ENCODE measurements at regions not wholly inside any gene's neighbourhood (a gene's known extent, or its start where the extent isn't known, plus 50 kb on each side); places are given as distances from the start of the nearest gene placed in this dataset.

GRCh38 chr1:194870860-194871259 lies 1684.4 kb upstream of the B3GALT2 start:
- Histone ChIP-seq H2AFZ (ENCODE audit: low read depth, low read length) (no peak overlapping the region), H3K4me1 (ENCODE audit: control insufficient read depth, extremely low read depth, insufficient read depth, low read length) (no peaks in the 10 kb centered on the region), H3K4me3 (replicated peaks in 1 of 3; ENCODE audit: insufficient read depth in 1 of 3, low read depth in 1 of 3, low read length in 3 of 3) (no peak overlapping the region), H3K4me2 (ENCODE audit: insufficient read depth, low read length) (no peak overlapping the region), H3K9ac (replicated peaks; ENCODE audit: extremely low read depth, insufficient read depth, low read length) (no peak overlapping the region), H3K9me3 (replicated peaks; ENCODE audit: control insufficient read depth, insufficient read depth, low read length) (no peaks in the 10 kb centered on the region), H3K27me3 (ENCODE audit: control insufficient read depth in 2 of 2, insufficient read depth in 2 of 2, low read length in 2 of 2) (no peaks in the 10 kb centered on the region), H3K9me1 (replicated peaks; ENCODE audit: control insufficient read depth, extremely low read depth, insufficient read depth, low read length) (no peaks in the 10 kb centered on the region), H3K36me3 (ENCODE audit: control insufficient read depth in 2 of 2, extremely low read depth in 1 of 2, insufficient read depth in 2 of 2, low read length in 2 of 2) (no peaks in the 10 kb centered on the region), H3K79me2 (ENCODE audit: control insufficient read depth, insufficient read depth, low read length) (no peaks in the 10 kb centered on the region), H4K20me1 (replicated peaks; ENCODE audit: control insufficient read depth, extremely low read depth, insufficient read depth, low read length) (no peaks in the 10 kb centered on the region), H3K27ac (ENCODE audit: insufficient read depth, low read depth, low read length) (no peak overlapping the region)
- ChIA-PET POLR2A (no interaction called here), CTCF (no interaction called here)
- dilution Hi-C loops (cut with MboI; ENCODE audit: extremely low pct_ligation_motif_present, low sequenced_read_pairs), result no loop called here
- intact Hi-C loops (cut with micrococcal nuclease), result no loop called here
- TF ChIP-seq GATA2 (IDR thresholded peaks at IDR 0.05; ENCODE audit: insufficient read depth, insufficient read length, low read depth, low read length) (no peak), CTCF (IDR thresholded peaks at IDR 0.05; ENCODE audit: extremely low read depth in 1 of 2, insufficient read depth in 1 of 2, low read depth in 1 of 2, low read length in 2 of 2) (no peak), POLR2AphosphoS5 (IDR thresholded peaks at IDR 0.05; ENCODE audit: insufficient read depth, low read depth, low read length) (no peak), POLR2A (IDR thresholded peaks at IDR 0.05; ENCODE audit: low read depth, low read length) (no peak), MAX (IDR thresholded peaks at IDR 0.05; ENCODE audit: insufficient read depth, insufficient read length) (no peak), EZH2 (IDR thresholded peaks at IDR 0.05; ENCODE audit: borderline replicate concordance, low read depth, low read length, severe bottlenecking) (no peak), FOS (IDR thresholded peaks at IDR 0.05; ENCODE audit: borderline replicate concordance, insufficient read depth, low read length) (no peak), JUN (IDR thresholded peaks at IDR 0.05; ENCODE audit: borderline replicate concordance, insufficient read depth, insufficient read length, low read depth) (no peak), MYC (IDR thresholded peaks at IDR 0.05; ENCODE audit: low read depth, low read length) (no peak)
- FAIRE-seq (no peak), DNase-seq (ENCODE audit: low read depth, low spot score) (no peak)
- BruUV-seq (replicated peaks), result no TSS peak
